HepG2 (cell line): ENCODE measurements at regions not wholly inside any gene's neighbourhood (a gene's known extent, or its start where the extent isn't known, plus 50 kb on each side); places are given as distances from the start of the nearest gene placed in this dataset.

ENCODE experiments used
- HNF4A ChIP-seq: sonication (generic); formaldehyde crosslinking; IDR thresholded peaks from 2 replicates; pipeline ENCODE4 v1.4.0; 2020; ENCODE audit warnings: missing genetic modification reagents
- KLF15 ChIP-seq: sonication (generic); formaldehyde crosslinking; IDR thresholded peaks from 2 replicates; pipeline ENCODE4 v1.8.1; 2023; ENCODE audit warnings: borderline replicate concordance, mild to moderate bottlenecking, inconsistent platforms, missing genetic modification reagents, mixed read lengths
- NFE2L2 ChIP-seq: fragments of 150-350 bp; IDR thresholded peaks from 2 replicates; pipeline ENCODE4 v1.6.1; 2014; ENCODE audit warnings: low read length
- ZBTB34 ChIP-seq: sonication (generic); formaldehyde crosslinking; IDR thresholded peaks from 2 replicates; pipeline ENCODE4 v1.8.0; 2022; ENCODE audit warnings: mild to moderate bottlenecking, missing genetic modification reagents
- ZNF337 ChIP-seq: sonication (generic); formaldehyde crosslinking; IDR thresholded peaks from 2 replicates; pipeline ENCODE4 v1.5.1; 2020; ENCODE audit warnings: missing genetic modification reagents, low read depth, mild to moderate bottlenecking, borderline replicate concordance
- ZNF383 ChIP-seq: sonication (generic); formaldehyde crosslinking; IDR thresholded peaks from 2 replicates; pipeline ENCODE4 v1.4.0; 2020; ENCODE audit warnings: missing genetic modification reagents, mild to moderate bottlenecking, borderline replicate concordance
- ZNF660 ChIP-seq: sonication (generic); formaldehyde crosslinking; IDR thresholded peaks from 2 replicates; pipeline ENCODE4 v1.5.1; 2020; ENCODE audit warnings: mild to moderate bottlenecking, low read depth, missing genetic modification reagents, borderline replicate concordance
- ZNF761 ChIP-seq: sonication (generic); formaldehyde crosslinking; conservative IDR thresholded peaks from 2 replicates; pipeline ENCODE4 v1.4.0; 2020; ENCODE audit warnings: mild to moderate bottlenecking, missing genetic modification reagents
- TF ChIP-seq, protein P1 (sequence below): sonication (generic); formaldehyde crosslinking; IDR thresholded peaks from 2 replicates; pipeline ENCODE4 v1.5.0; 2020; ENCODE audit warnings: mild to moderate bottlenecking, missing genetic modification reagents, moderate library complexity
- TF ChIP-seq, protein P2 (sequence below): sonication (generic); formaldehyde crosslinking; IDR thresholded peaks from 2 replicates; pipeline ENCODE4 v1.5.0; 2020; ENCODE audit warnings: mild to moderate bottlenecking, missing genetic modification reagents
- TF ChIP-seq, protein P3 (sequence below): sonication (generic); formaldehyde crosslinking; IDR thresholded peaks from 2 replicates; pipeline ENCODE4 v1.4.0; 2020; ENCODE audit warnings: missing genetic modification reagents
- TF ChIP-seq, protein P4 (sequence below): sonication (generic); formaldehyde crosslinking; IDR thresholded peaks from 2 replicates; pipeline ENCODE4 v1.8.1; 2023; ENCODE audit warnings: mild to moderate bottlenecking, missing genetic modification reagents
- TF ChIP-seq, protein P5 (sequence below): IDR thresholded peaks from 2 replicates; pipeline ENCODE4 v1.4.0; 2020; ENCODE audit warnings: mild to moderate bottlenecking, missing genetic modification reagents

GRCh38 chr3:30300809-30301208, 305.6 kb upstream of the TGFBR2 start (continued):
- TF ChIP-seq, protein P1, sequence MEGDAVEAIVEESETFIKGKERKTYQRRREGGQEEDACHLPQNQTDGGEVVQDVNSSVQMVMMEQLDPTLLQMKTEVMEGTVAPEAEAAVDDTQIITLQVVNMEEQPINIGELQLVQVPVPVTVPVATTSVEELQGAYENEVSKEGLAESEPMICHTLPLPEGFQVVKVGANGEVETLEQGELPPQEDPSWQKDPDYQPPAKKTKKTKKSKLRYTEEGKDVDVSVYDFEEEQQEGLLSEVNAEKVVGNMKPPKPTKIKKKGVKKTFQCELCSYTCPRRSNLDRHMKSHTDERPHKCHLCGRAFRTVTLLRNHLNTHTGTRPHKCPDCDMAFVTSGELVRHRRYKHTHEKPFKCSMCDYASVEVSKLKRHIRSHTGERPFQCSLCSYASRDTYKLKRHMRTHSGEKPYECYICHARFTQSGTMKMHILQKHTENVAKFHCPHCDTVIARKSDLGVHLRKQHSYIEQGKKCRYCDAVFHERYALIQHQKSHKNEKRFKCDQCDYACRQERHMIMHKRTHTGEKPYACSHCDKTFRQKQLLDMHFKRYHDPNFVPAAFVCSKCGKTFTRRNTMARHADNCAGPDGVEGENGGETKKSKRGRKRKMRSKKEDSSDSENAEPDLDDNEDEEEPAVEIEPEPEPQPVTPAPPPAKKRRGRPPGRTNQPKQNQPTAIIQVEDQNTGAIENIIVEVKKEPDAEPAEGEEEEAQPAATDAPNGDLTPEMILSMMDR (CRISPR knock-in tag) = no peak
- TF ChIP-seq KLF15 = no peak
- no peak for TF ChIP-seq ZNF660
- TF ChIP-seq ZNF761 = no peak
- TF ChIP-seq, protein P2, sequence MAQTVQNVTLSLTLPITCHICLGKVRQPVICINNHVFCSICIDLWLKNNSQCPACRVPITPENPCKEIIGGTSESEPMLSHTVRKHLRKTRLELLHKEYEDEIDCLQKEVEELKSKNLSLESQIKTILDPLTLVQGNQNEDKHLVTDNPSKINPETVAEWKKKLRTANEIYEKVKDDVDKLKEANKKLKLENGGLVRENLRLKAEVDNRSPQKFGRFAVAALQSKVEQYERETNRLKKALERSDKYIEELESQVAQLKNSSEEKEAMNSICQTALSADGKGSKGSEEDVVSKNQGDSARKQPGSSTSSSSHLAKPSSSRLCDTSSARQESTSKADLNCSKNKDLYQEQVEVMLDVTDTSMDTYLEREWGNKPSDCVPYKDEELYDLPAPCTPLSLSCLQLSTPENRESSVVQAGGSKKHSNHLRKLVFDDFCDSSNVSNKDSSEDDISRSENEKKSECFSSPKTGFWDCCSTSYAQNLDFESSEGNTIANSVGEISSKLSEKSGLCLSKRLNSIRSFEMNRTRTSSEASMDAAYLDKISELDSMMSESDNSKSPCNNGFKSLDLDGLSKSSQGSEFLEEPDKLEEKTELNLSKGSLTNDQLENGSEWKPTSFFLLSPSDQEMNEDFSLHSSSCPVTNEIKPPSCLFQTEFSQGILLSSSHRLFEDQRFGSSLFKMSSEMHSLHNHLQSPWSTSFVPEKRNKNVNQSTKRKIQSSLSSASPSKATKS (CRISPR knock-in tag) = no peak
- TF ChIP-seq, protein P3, sequence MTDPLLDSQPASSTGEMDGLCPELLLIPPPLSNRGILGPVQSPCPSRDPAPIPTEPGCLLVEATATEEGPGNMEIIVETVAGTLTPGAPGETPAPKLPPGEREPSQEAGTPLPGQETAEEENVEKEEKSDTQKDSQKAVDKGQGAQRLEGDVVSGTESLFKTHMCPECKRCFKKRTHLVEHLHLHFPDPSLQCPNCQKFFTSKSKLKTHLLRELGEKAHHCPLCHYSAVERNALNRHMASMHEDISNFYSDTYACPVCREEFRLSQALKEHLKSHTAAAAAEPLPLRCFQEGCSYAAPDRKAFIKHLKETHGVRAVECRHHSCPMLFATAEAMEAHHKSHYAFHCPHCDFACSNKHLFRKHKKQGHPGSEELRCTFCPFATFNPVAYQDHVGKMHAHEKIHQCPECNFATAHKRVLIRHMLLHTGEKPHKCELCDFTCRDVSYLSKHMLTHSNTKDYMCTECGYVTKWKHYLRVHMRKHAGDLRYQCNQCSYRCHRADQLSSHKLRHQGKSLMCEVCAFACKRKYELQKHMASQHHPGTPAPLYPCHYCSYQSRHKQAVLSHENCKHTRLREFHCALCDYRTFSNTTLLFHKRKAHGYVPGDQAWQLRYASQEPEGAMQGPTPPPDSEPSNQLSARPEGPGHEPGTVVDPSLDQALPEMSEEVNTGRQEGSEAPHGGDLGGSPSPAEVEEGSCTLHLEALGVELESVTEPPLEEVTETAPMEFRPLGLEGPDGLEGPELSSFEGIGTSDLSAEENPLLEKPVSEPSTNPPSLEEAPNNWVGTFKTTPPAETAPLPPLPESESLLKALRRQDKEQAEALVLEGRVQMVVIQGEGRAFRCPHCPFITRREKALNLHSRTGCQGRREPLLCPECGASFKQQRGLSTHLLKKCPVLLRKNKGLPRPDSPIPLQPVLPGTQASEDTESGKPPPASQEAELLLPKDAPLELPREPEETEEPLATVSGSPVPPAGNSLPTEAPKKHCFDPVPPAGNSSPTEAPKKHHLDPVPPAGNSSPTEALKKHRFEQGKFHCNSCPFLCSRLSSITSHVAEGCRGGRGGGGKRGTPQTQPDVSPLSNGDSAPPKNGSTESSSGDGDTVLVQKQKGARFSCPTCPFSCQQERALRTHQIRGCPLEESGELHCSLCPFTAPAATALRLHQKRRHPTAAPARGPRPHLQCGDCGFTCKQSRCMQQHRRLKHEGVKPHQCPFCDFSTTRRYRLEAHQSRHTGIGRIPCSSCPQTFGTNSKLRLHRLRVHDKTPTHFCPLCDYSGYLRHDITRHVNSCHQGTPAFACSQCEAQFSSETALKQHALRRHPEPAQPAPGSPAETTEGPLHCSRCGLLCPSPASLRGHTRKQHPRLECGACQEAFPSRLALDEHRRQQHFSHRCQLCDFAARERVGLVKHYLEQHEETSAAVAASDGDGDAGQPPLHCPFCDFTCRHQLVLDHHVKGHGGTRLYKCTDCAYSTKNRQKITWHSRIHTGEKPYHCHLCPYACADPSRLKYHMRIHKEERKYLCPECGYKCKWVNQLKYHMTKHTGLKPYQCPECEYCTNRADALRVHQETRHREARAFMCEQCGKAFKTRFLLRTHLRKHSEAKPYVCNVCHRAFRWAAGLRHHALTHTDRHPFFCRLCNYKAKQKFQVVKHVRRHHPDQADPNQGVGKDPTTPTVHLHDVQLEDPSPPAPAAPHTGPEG (CRISPR knock-in tag) = no peak
- TF ChIP-seq, protein P4, sequence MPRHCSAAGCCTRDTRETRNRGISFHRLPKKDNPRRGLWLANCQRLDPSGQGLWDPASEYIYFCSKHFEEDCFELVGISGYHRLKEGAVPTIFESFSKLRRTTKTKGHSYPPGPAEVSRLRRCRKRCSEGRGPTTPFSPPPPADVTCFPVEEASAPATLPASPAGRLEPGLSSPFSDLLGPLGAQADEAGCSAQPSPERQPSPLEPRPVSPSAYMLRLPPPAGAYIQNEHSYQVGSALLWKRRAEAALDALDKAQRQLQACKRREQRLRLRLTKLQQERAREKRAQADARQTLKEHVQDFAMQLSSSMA (CRISPR knock-in tag) = no peak
- TF ChIP-seq, protein P5, sequence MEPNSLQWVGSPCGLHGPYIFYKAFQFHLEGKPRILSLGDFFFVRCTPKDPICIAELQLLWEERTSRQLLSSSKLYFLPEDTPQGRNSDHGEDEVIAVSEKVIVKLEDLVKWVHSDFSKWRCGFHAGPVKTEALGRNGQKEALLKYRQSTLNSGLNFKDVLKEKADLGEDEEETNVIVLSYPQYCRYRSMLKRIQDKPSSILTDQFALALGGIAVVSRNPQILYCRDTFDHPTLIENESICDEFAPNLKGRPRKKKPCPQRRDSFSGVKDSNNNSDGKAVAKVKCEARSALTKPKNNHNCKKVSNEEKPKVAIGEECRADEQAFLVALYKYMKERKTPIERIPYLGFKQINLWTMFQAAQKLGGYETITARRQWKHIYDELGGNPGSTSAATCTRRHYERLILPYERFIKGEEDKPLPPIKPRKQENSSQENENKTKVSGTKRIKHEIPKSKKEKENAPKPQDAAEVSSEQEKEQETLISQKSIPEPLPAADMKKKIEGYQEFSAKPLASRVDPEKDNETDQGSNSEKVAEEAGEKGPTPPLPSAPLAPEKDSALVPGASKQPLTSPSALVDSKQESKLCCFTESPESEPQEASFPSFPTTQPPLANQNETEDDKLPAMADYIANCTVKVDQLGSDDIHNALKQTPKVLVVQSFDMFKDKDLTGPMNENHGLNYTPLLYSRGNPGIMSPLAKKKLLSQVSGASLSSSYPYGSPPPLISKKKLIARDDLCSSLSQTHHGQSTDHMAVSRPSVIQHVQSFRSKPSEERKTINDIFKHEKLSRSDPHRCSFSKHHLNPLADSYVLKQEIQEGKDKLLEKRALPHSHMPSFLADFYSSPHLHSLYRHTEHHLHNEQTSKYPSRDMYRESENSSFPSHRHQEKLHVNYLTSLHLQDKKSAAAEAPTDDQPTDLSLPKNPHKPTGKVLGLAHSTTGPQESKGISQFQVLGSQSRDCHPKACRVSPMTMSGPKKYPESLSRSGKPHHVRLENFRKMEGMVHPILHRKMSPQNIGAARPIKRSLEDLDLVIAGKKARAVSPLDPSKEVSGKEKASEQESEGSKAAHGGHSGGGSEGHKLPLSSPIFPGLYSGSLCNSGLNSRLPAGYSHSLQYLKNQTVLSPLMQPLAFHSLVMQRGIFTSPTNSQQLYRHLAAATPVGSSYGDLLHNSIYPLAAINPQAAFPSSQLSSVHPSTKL (CRISPR knock-in tag) = 0 out of 2 replicates have a peak, but pooled peaks have one; percentile 16
- TF ChIP-seq ZNF383 (CRISPR knock-in tag) = no peak
- TF ChIP-seq NFE2L2 = no peak
- TF ChIP-seq ZBTB34 (CRISPR knock-in tag) = no peak
- peak; percentile 41 for TF ChIP-seq HNF4A (CRISPR knock-in tag)
- TF ChIP-seq ZNF337 (CRISPR knock-in tag) = no peak
